Renal cortex interstitium (tissue), 11 donors: ENCODE measurements at regions not wholly inside any gene's neighbourhood (a gene's known extent, or its start where the extent isn't known, plus 50 kb on each side); places are given as distances from the start of the nearest gene placed in this dataset.
"Not testable (repeated sequence)": the region's sequence is repeated elsewhere in the genome, so short reads cannot be mapped to it uniquely, and the experiment has no call there.

Experiments
- DNase-seq, 11 donors: peaks; one replicate each; pipeline ENCODE4 v3.0.0-alpha.2; 2013; ENCODE audit warnings: low read depth in 9 of 11, low spot score in 4 of 11; ENCODE audit errors: extremely low read depth in 1 of 11

- no peak for DNase-seq
These were observed 615.4 kb upstream of the MAN1A1 start for GRCh38 chr6:119965008-119965407.

DNA sequence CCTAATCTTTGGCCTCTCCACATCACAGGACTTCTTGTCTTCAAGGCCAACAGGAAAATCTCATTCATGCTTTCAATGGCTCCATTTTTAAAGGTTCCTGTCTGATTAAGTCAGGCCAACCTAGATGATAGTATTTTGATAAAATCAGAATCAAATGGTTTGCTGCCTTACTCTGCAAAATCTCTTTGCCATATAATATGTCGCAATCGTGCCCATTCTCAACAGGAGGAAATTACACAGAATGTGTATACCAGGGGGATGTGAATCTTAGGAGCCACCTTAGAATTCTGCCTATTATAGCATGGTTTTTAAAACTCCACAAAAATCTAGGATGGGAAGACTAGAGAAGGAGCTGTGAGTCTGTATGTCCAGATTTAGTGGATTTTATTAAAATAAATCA is 612.9 kb upstream of the MAN1A1 start:
- DNase-seq = no peak

GRCh38 chr6:119961450-119961849 is 611.9 kb upstream of the MAN1A1 start:
- DNase-seq = no peak

- no peak for DNase-seq
These were observed 610.9 kb upstream of the MAN1A1 start for GRCh38 chr6:119960456-119960855.

GRCh38 chr6:119960036-119960435 is 610.5 kb upstream of the MAN1A1 start:
- DNase-seq = no peak

DNA sequence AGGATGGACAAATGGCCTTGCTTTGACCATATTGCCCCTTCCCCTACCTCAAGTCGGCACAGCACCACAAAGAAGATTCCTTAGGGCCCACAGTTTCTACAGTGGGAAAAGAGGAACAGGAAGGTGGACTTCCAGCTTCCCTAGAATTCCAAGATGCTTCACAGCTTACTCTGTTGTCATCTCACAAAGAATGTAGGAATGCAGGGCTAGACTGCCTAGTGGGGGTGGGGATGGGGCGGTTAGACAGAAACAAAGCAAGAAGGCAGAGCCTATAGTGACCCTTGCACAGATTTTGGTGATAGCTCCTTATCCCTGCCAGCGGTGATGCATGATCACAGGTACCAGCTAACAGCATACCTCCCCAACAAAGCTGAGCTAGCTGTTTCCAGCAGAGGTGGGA is 607.6 kb upstream of the MAN1A1 start:
- no peak for DNase-seq

- DNase-seq = no peak
These were observed 603.1 kb upstream of the MAN1A1 start for GRCh38 chr6:119952696-119953095.

DNA sequence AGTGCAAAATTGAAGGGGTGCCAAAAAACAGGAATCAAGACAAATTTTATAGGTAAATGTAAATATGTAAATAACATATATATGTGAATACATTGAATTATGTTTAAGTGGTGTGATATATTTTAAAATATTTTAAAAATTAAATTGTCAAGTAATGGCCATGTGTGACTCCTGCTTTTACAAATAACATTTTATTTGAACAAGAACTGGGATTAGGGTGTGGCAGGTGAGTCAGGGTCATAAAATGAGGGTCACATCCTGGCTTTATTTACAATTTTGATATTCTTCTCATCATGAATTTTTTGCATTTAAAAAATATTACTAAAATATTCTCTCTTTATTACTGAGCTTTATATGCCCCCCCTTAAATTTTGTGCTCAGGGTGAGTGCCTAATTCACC is 601.1 kb upstream of the MAN1A1 start:
- no peak for DNase-seq

DNA sequence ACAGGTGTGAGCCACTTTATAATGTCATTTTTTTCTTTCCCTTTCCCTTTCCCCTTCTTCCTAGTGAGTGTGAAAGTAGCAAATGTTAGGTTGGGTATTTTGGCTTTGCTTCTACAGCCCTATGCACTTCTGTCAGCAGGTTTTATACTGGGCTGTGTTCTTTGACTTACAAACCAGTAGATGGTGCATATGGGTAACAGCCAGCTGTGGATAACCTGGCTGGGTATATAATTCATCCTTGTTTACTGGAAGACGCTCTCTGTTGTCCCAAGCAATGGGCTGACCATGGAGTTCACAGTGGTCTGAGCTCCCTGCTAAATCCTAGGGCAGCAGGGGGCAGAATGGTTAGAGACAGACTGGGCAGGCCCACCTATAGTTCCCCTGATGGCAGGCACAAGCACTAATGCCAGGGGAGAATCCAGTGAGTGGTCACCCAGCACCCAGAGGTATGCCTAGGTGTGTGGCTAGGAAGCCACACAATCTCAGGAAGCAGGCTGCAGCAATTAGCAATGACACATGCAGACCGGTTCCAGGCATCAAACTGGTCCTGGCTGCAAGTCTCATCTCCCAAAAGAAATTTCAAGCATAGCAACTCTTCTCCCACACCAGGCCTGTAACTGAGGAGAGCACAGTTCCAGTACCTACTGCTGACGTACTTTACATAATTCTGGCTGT is 592.7 kb upstream of the MAN1A1 start:
- DNase-seq = no peak

DNA sequence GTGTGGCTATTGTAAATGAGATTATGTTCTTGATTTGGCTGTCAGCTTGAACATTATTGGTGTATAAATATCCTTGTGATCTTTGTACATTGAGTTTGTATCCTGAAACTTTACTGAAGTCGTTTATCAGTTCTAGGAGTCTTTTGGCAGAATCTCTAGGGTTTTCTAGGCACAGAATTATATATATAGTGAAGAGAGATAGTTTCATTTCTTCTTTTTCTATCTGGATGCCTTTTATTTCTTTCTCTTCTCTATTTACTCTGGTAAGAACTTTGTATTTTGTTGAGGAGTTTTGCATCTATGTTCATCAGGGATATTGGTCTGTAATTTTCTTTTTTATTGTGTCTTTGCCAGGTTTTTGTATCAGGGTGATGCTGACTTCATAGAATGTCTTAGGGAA is 589.2 kb upstream of the MAN1A1 start:
- no peak for DNase-seq

DNA sequence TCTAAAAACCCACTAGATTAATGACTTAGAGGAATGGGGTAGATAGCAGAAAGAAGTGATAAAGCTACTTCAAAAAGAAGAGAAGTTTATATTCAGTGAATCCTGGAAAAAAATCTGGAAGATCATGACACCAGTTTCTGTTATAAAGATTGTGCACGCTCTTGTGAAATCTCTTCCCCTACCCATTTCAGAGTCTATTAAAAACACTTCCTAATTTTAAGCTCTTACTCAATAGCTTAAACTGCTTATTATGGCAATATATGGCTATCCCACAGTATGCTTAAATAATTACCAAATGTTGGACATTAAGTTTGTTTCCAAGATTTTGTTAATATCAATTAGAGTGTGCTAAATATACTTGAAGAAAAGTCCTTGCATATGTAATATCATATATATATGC is 585.3 kb upstream of the MAN1A1 start:
- DNase-seq = no peak

- DNase-seq = no peak
These were observed 579.6 kb upstream of the MAN1A1 start for GRCh38 chr6:119929121-119929520.

- DNase-seq = not testable (repeated sequence)
These were observed 575.3 kb upstream of the MAN1A1 start for GRCh38 chr6:119924888-119925287.

- no peak for DNase-seq
These were observed 573.3 kb upstream of the MAN1A1 start for GRCh38 chr6:119922814-119923213.

DNA sequence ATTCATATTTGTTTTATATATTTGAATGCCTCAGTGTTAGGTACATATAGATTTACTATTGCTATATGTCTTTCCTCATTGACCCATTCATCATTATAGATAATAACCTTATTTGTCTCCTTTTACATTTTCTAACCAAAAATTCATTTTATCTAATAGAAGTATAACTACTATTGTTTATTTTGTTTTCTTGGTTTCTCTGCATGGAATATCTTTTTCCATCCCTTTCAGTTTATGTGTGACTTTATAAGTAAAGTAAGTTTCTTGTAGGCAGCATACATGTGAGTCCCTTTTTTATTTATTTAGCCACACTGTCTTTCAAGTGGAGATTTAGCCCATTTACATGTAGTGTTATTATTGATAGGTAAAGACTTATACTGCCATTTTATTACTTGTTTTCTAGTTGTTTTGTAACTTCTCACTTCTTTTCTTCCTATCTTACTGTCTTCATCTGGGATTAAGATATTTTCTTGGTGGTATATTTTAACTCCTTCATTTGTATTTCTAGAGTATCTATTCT is 572.0 kb upstream of the MAN1A1 start:
- no peak for DNase-seq

GRCh38 chr6:119917186-119917585 is 567.6 kb upstream of the MAN1A1 start:
- no peak for DNase-seq

DNA sequence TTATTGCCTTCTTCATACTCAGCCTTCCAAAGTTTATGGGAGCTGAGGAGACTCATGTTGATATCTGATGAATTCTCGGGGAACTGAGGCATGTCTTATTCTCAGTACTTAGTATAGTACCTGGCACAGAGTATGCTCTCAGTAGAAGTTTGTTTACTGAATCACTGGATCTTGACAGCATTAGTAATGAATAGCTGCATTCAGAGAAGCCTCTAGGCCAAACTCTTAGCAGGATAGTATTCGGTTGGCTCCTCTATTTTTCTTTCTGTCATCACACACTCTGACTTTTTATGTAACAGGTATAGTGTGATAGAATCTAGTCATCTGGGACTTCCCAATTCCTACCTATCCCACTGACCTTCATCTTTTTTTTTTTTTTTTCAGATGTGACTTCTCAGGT is 566.4 kb upstream of the MAN1A1 start:
- no peak for DNase-seq

DNA sequence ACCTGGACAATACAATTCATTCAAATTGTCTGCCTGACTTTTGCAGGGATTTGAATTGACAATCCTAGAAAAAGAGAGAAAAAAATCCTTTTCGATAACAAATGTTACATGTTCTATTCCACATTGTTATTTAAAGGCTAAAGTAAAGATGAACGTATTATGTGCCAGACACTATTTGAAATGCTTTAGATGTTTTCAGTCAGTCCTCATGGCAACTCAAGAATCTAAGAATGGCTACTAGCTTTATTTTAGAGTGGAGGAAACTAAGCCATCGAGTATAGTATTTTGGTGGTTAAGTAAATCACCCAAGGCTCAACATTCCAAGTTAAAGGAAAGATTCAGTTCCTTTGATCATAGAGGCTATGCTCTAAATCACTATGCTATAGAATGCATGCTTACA is 558.6 kb upstream of the MAN1A1 start:
- no peak for DNase-seq

- no peak for DNase-seq
These were observed 553.1 kb upstream of the MAN1A1 start for GRCh38 chr6:119902681-119903080.

DNA sequence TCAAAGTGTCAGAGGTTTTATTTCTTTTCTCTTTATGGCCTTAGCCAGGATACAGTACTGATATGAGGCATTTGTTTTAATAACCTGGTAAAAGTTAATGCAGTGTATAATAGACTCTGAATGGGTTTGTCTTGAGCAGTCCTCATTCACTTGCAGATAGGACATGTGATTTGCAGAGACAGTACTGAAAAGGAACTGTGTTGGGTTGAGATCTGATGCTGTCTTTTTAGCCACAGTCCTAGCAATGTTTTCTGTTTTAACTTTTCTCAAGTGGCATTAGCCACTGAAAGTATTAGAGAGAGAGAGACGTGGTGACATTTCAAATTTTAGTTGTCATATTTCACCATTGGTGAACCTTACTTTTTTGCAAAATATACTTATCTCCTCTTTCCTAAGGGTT is 547.2 kb upstream of the MAN1A1 start:
- no peak for DNase-seq

- no peak for DNase-seq
These were observed 546.1 kb upstream of the MAN1A1 start for GRCh38 chr6:119895626-119896025.
